SK-N-SH (cell line): ENCODE measurements at regions not wholly inside any gene's neighbourhood (a gene's known extent, or its start where the extent isn't known, plus 50 kb on each side); places are given as distances from the start of the nearest gene placed in this dataset.

ENCODE experiments used
- CTCF ChIA-PET: fragments of 300-600, 350-600 bp; formaldehyde crosslinking; extraction: SDS; loops from one replicate; lab custom pipeline; 2021; lab: Yijun Ruan, JAX
- POLR2A ChIA-PET: fragments of 350-600 bp; sonication (Branson Sonifier 250); formaldehyde crosslinking; extraction: SDS; loops from one replicate; lab custom pipeline; 2020; ENCODE audit warnings: antibody characterized with exemption, inconsistent platforms; lab: Yijun Ruan, JAX
- DNase-seq: peaks from one replicate; pipeline ENCODE4 v3.0.0; 2012
- H2AFZ ChIP-seq: fragments of 200-600 bp; sonication (generic); 2 replicates; pipeline ENCODE4 v1.8.1; 2016; ENCODE audit warnings: antibody characterized with exemption, mild to moderate bottlenecking, low read depth
- H3F3A ChIP-seq: fragments of 200-600 bp; sonication (generic); replicated peaks from 2 replicates; pipeline ENCODE3; 2016; ENCODE audit warnings: antibody characterized with exemption, mild to moderate bottlenecking; ENCODE audit not compliant: insufficient read depth
- H3K27ac ChIP-seq, 2 experiments: fragments of 200-500 bp in 1 of 2; fragments of 200-600 bp in 1 of 2; sonication (Bioruptor generic) in 1 of 2; sonication (generic), shearing (Covaris generic) in 1 of 2; 2 replicates each; pipeline versions ENCODE4 v1.5.1 to v1.6.1; 2014 to 2016; ENCODE audit warnings: low read depth in 2 of 2, inconsistent platforms in 1 of 2, low read length in 1 of 2, mild to moderate bottlenecking in 1 of 2, mixed read lengths in 1 of 2
- H3K27me3 ChIP-seq: fragments of 200-600 bp; sonication (generic), shearing (Covaris generic); 2 replicates; pipeline ENCODE4 v1.6.1; 2016; ENCODE audit warnings: mixed run types; ENCODE audit not compliant: insufficient read depth
- H3K36me3 ChIP-seq, 2 experiments: fragments of 200-500 bp in 1 of 2; fragments of 200-600 bp in 1 of 2; sonication (Bioruptor generic) in 1 of 2; sonication (generic) in 1 of 2; replicated peaks in 1 of 2; 2 replicates each; pipeline versions ENCODE3 to v1.5.1; 2014 to 2016; ENCODE audit warnings: low read length in 1 of 2, mild to moderate bottlenecking in 1 of 2; ENCODE audit not compliant: insufficient read depth in 2 of 2, control insufficient read depth in 1 of 2
- H3K4me1 ChIP-seq, 2 experiments: fragments of 200-500 bp in 1 of 2; fragments of 200-600 bp in 1 of 2; sonication (Bioruptor generic) in 1 of 2; sonication (generic), shearing (Covaris generic) in 1 of 2; 2 replicates each; pipeline versions ENCODE4 v1.5.1 to v1.6.1; 2014 to 2016; ENCODE audit warnings: low read depth in 1 of 2, low read length in 1 of 2, mixed run types in 1 of 2; ENCODE audit not compliant: insufficient read depth in 2 of 2, control insufficient read depth in 1 of 2
- H3K4me2 ChIP-seq: fragments of 200-600 bp; sonication (generic), shearing (Covaris generic); 2 replicates; pipeline ENCODE4 v1.6.1; 2017; ENCODE audit warnings: mixed run types
- H3K4me3 ChIP-seq, 2 experiments: fragments of 200-500 bp in 1 of 2; fragments of 200-600 bp in 1 of 2; sonication (Bioruptor generic) in 1 of 2; sonication (generic), shearing (Covaris generic) in 1 of 2; 2 replicates each; pipeline versions ENCODE4 v1.5.1 to v1.8.1; 2014 to 2016; ENCODE audit warnings: low read depth in 2 of 2, inconsistent platforms in 1 of 2, low read length in 1 of 2, mild to moderate bottlenecking in 1 of 2, mixed read lengths in 1 of 2, moderate library complexity in 1 of 2
- H3K79me2 ChIP-seq: fragments of 200-600 bp; sonication (generic); 2 replicates; pipeline ENCODE4 v1.8.1; 2017; ENCODE audit warnings: mild to moderate bottlenecking; ENCODE audit not compliant: insufficient read depth
- H3K9ac ChIP-seq: fragments of 200-600 bp; sonication (generic); 2 replicates; pipeline ENCODE4 v1.6.1; 2017; ENCODE audit warnings: mixed run types
- H3K9me2 ChIP-seq: fragments of 200-600 bp; sonication (generic); 2 replicates; pipeline ENCODE4 v1.6.1; 2017; ENCODE audit warnings: mixed run types
- H3K9me3 ChIP-seq: fragments of 200-600 bp; sonication (generic); 2 replicates; pipeline ENCODE4 v1.6.1; 2017; ENCODE audit warnings: mixed run types, mild to moderate bottlenecking, moderate library complexity
- H4K20me1 ChIP-seq: fragments of 200-600 bp; sonication (generic); 2 replicates; pipeline ENCODE4 v1.6.1; 2017; ENCODE audit warnings: mild to moderate bottlenecking, mixed run types; ENCODE audit not compliant: insufficient read depth
- CHD2 ChIP-seq: fragments of 150-350 bp; IDR thresholded peaks from 2 replicates; pipeline ENCODE4 v1.6.1; 2018; ENCODE audit warnings: low read length; ENCODE audit not compliant: partially characterized antibody
- EP300 ChIP-seq, 2 experiments: IDR thresholded peaks; 2 replicates each; pipeline versions ENCODE4 v1.4.0 to v1.6.1; 2012; ENCODE audit warnings: borderline replicate concordance in 1 of 2, low read depth in 1 of 2, low read length in 1 of 2
- GATA2 ChIP-seq: sonication (generic); formaldehyde crosslinking; IDR thresholded peaks from 2 replicates; pipeline ENCODE4 v1.5.0; 2020; ENCODE audit warnings: mild to moderate bottlenecking, missing genetic modification reagents
- MAX ChIP-seq: IDR thresholded peaks from 2 replicates; pipeline ENCODE4 v1.4.0; 2012; ENCODE audit warnings: low read depth
- NRF1 ChIP-seq: IDR thresholded peaks from 2 replicates; pipeline ENCODE4 v1.6.1; 2012; ENCODE audit warnings: low read depth, mild to moderate bottlenecking, low read length
- POLR2AphosphoS5 ChIP-seq: IDR thresholded peaks from 2 replicates; pipeline ENCODE4 v1.6.1; 2012; ENCODE audit warnings: low read depth, low read length
- TEAD4 ChIP-seq: IDR thresholded peaks from 2 replicates; pipeline ENCODE4 v1.4.0; 2012; ENCODE audit warnings: mild to moderate bottlenecking, borderline replicate concordance; ENCODE audit not compliant: insufficient read depth
- WGBS: methylation state at CpG from one replicate; pipeline ENCODE4 v1.1.6; 2017; ENCODE audit warnings: low lambda C conversion rate; 5-methylcytosine and 5-hydroxymethylcytosine counted together
- TF ChIP-seq, protein P1 (sequence below): IDR thresholded peaks from 2 replicates; pipeline ENCODE4 v1.4.0; 2012; ENCODE audit warnings: low read depth, borderline replicate concordance
- TF ChIP-seq, protein P2 (sequence below): fragments of 150-350 bp; IDR thresholded peaks from 2 replicates; pipeline ENCODE4 v1.6.1; 2017; ENCODE audit warnings: antibody characterized with exemption, low read length, low read depth, borderline replicate concordance

- Histone ChIP-seq H3K9me3 (no peaks in the 10 kb centered on the region), H3K4me1 (no peaks in the 10 kb centered on the region), H3K36me3 (no peaks in the 10 kb centered on the region), H3K4me2 (no peak overlapping the region), H3F3A (no peaks in the 10 kb centered on the region), H4K20me1 (no peaks in the 10 kb centered on the region), H3K9me2 (no peaks in the 10 kb centered on the region), H3K79me2 (no peaks in the 10 kb centered on the region), H3K4me3 (no peak overlapping the region), H3K27ac (no peak overlapping the region), H3K9ac (no peak overlapping the region), H3K27me3 (no peaks in the 10 kb centered on the region; the same call in 1 of the 2 replicates), H2AFZ (no peak overlapping the region)
- 6% methylated on average over 1 of the region's 1 CpG for WGBS
- ChIA-PET POLR2A (no interaction called here), CTCF (interaction anchor here (1.0 kb wide), 1 partner anchor 111 kb away, joined by 3 read pairs; no protein-coding TSS in a partner anchor)
- DNase-seq, result no peak
- TF ChIP-seq, protein P1, sequence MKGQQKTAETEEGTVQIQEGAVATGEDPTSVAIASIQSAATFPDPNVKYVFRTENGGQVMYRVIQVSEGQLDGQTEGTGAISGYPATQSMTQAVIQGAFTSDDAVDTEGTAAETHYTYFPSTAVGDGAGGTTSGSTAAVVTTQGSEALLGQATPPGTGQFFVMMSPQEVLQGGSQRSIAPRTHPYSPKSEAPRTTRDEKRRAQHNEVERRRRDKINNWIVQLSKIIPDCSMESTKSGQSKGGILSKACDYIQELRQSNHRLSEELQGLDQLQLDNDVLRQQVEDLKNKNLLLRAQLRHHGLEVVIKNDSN, result no peak
Measured at GRCh38 chr15:59835776-59836175, 146.7 kb upstream of the BNIP2 start.

- Histone ChIP-seq H4K20me1 (no peaks in the 10 kb centered on the region), H3K4me1 (no peaks in the 10 kb centered on the region), H3K4me3 (no peak overlapping the region), H3K79me2 (no peaks in the 10 kb centered on the region), H3K9ac (no peak overlapping the region), H3K27ac (no peak overlapping the region), H3K27me3 (no peaks in the 10 kb centered on the region; the same call in 1 of the 2 replicates), H2AFZ (no peak overlapping the region), H3K36me3 (no peaks in the 10 kb centered on the region), H3F3A (no peaks in the 10 kb centered on the region), H3K9me3 (no peaks in the 10 kb centered on the region), H3K9me2 (no peaks in the 10 kb centered on the region), H3K4me2 (no peak overlapping the region)
- DNase-seq, result no peak
- CTCF ChIA-PET, result no interaction called here
- TF ChIP-seq GATA2, result no peak
- TF ChIP-seq, protein P2, sequence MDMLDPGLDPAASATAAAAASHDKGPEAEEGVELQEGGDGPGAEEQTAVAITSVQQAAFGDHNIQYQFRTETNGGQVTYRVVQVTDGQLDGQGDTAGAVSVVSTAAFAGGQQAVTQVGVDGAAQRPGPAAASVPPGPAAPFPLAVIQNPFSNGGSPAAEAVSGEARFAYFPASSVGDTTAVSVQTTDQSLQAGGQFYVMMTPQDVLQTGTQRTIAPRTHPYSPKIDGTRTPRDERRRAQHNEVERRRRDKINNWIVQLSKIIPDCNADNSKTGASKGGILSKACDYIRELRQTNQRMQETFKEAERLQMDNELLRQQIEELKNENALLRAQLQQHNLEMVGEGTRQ, result no peak
- no peak for TF ChIP-seq POLR2AphosphoS5
- TF ChIP-seq MAX, result no peak
- no peak for TF ChIP-seq NRF1
- WGBS, result 20% methylated on average over 3 of the region's 3 CpGs
- POLR2A ChIA-PET, result no interaction called here
Measured at GRCh38 chr15:59834528-59834927, 145.4 kb upstream of the BNIP2 start.

GRCh38 chr15:59833366-59833765 lies 144.2 kb upstream of the BNIP2 start:
- WGBS, result 40% methylated on average over 3 of the region's 3 CpGs

More at GRCh38 chr15:59833366-59833765, 144.2 kb upstream of the BNIP2 start:
- Histone ChIP-seq H3K9ac (no peak overlapping the region), H4K20me1 (no peaks in the 10 kb centered on the region), H3K36me3 (no peaks in the 10 kb centered on the region), H3F3A (no peaks in the 10 kb centered on the region)
- TF ChIP-seq EP300 (IDR thresholded peaks at IDR 0.05; ENCODE audit: borderline replicate concordance in 1 of 2, low read depth in 1 of 2, low read length in 1 of 2) (no peak), CHD2 (no peak), TEAD4 (no peak)
- TF ChIP-seq, all 33 proteins: peak for 0
- POLR2A ChIA-PET, result no interaction called here
- H3K9me3 ChIP-seq, result no peaks in the 10 kb centered on the region
- no peaks in the 10 kb centered on the region for H3K9me2 ChIP-seq
- no peak overlapping the region for H3K4me2 ChIP-seq
- no peak overlapping the region for H3K4me3 ChIP-seq
- H3K4me1 ChIP-seq, result no peaks in the 10 kb centered on the region
- H3K79me2 ChIP-seq, result no peaks in the 10 kb centered on the region
- CTCF ChIA-PET, result no interaction called here
- no peak overlapping the region for H2AFZ ChIP-seq
- peaks cover 5% of the 10 kb centered on the region; the same call in 1 of the 2 replicates for H3K27me3 ChIP-seq
- no peak overlapping the region for H3K27ac ChIP-seq
- DNase-seq, result no peak
